ENCODE measurements at regions not wholly inside any gene's neighbourhood (a gene's known extent, or its start where the extent isn't known, plus 50 kb on each side); places are given as distances from the start of the nearest gene placed in this dataset.

DNA sequence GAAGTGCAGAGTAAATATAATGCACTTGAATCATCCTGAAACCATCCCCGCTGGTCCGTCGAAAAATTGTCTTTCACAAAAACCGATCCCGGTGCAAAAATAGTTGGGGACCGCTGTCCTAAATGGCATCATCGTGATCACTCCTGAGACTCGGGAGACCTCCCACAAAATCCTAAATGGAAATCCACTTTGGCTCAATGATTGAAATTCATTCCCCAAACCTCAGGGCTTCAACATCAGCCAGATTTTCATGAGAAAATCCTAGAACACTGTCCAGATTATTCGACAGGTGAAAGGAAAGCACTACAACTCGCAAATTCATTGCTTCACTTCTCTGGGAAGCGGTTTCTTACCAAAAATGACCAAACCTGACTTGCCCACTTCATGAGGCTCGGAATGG, 335.3 kb upstream of the ZNF507 start:
- no peak for DNase-seq

DNA sequence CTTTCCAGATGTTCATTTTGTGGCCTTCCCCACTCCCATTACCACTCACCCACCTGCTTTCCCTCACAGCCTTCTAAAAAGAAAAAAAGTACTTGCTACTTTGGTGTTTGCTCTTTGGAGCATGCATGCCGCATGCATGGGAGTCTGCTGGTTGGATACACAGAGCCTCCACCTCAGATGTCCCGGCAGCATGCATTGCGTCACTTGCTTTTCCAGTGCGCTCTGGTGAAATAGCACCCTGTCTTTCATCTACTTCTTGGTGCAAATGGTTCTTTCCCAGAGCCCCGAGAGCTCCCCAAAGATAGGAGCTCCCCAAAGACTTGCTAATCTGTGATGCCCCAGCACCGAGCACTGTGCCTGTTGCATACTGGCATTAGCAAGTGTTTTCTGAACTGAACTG, 333.2 kb upstream of the ZNF507 start:
- DNase-seq, result no peak

DNA sequence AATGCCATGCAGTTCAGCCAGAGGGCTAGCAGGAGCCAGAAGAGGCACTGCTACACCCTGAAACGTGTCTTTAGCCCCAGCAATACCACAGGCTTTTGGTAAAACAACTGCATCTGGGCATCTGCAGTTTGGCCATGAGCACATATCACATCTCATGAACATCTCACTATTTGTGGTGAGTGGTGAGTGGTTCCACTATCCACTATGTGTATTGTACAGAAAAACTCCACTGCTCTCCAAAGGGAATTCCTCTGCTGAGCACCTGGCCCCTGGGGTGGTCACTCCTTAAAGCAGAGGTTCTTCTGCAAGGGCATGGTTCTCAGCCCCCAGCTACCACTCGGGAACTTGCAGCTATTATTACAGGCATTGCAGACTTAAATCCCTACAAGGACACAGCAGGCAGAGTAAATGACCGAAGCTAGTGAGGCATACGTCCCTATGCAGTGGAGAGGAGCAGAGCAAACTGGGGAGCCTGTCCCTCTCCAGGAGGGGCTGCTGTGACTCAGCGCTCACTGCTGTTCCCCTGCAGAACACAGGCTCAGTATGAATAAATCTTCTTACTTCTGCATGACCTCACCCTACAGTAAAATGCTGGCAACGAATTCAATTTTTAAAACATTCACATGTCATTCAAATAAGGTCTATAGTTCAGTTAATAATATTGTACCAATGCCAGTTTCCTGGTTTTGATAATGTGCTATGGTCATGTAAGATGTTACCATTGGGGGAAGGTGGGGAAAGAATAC, 332.4 kb upstream of the ZNF507 start:
- DNase-seq, result no peak

DNA sequence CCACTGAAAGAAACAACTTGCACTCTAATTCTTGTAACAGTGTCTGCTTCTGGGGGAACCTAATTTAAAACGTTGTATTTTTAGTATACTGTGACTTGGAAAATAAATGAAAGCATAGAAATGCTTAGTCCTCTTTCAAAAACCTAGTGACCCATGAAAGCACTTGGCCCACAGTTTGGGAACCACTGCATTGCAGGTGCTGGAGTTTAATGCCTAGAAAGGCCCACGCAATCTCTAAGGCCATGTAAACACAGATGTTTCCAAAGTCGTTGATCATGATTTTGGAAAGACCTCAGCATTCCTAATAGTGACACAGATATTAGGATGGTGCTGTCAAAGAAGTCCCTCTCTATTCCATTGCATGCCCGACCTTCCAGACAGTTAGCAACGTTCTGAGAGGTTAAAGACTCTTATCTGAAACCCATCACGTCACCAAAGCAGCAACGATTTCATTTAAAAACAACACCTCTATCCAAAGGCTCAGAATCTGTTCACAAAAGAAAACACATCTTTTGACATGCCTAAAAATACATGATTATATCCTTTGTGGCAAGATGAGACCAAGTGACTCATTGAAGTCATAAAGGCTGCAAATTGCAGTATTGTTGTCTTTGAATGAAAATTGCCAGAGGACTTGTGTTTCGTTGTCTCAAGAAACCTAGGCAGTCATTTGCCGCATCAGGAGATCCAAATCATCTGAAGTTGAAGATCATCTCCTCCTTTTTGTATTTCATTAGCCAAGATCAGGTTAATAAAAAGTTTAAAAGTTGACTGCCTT, 328.0 kb upstream of the ZNF507 start:
- DNase-seq, result no peak

GRCh38 chr19:32018014-32018413, 327.4 kb upstream of the ZNF507 start:
- no peak for DNase-seq

DNA sequence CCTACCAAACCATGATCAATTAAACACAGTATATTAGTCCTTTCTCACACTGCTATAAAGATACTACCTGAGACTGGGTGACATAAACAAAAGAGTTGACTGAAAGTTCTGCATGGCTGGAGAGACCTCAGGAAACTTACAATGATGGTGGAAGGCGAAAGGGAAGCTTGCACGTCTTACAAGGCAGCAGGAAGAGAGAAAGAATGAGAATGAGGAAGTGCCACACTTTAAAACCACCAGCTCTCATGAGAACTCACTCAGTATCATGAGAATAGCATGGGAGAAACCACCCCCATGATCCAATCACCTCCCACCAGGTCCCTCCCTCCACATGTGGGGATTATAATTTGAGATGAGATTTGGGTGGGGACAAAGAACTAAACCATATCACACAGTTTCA, 324.9 kb upstream of the ZNF507 start:
- no peak for DNase-seq

GRCh38 chr19:32022044-32022640, 323.3 kb upstream of the ZNF507 start:
- no peak for DNase-seq

GRCh38 chr19:32022731-32023563, 322.5 kb upstream of the ZNF507 start:
- DNase-seq, result no peak

DNA sequence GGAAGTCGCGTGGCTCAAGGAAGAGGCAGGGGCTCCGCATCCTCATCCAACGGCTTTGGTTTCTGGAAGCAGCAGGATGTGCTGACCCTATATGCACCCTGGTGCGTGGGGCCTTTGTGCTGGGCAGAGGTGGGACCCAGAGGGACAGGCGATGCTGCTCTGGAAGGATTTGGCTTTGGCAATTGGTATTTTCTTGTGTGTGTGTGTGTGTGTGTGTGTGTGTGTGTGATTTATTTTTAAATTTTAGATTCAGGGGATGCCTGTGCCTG, 321.9 kb upstream of the ZNF507 start:
- DNase-seq, result no peak

- DNase-seq, result no peak
These were observed 316.2 kb upstream of the ZNF507 start for GRCh38 chr19:32029235-32029634.

GRCh38 chr19:32032561-32032960, 312.8 kb upstream of the ZNF507 start:
- DNase-seq, result no peak

DNA sequence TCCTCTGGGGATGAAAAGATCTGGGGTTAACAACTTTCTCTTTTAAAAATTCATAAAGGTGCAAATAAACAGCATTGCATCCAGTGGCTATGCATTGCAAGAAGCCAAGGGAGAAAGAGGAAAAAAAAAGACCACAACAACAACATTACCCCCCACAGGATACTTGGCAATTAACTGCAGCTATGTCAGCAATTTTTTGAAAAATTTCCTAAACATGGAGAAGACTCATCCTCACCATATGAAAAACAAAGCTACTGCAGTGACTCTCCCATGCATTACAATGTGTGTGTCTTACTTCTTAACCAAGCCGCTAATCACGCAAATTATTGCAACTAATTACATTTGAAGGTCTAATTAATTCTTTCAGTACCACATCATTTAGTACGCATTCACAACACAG, 309.8 kb upstream of the ZNF507 start:
- DNase-seq, result no peak

GRCh38 chr19:32038021-32038920, 307.1 kb upstream of the ZNF507 start:
- no peak for DNase-seq

GRCh38 chr19:32038961-32039360, 306.4 kb upstream of the ZNF507 start:
- no peak for DNase-seq

- no peak for DNase-seq
These were observed 306.0 kb upstream of the ZNF507 start for GRCh38 chr19:32039440-32039839.

- DNase-seq, result no peak
These were observed 305.2 kb upstream of the ZNF507 start for GRCh38 chr19:32040236-32040635.

DNA sequence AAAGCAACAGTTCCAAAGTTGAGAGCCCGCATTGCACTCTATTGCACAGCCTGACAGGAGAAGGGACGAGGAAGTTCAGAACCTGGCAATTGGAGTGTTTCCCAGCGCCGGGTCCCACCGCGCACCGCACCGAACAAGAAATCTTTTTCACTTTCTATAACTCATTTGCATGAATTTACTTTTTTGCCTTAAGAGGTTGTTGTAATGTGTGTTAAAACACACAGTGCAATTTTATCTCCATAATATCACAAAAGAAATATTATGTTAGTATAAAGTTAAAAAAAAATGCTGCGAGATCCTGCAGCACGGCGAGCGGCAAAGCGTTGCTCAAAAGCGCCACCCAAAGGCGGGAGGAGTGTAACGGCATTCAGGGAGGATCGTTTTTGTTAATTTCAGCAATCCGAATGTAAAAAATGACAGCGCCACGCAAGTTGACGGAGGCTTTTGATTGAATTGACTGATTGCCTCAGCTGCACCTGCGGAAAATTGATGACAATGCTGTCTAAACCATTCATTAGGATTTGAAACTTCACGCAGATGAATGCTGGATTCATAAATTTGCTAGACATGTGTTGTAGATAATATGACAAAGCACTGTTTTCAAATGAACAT, 303.6 kb upstream of the ZNF507 start:
- DNase-seq, result no peak

GRCh38 chr19:32047788-32048187, 297.6 kb upstream of the ZNF507 start:
- no peak for DNase-seq

- DNase-seq, result no peak
These were observed 292.0 kb upstream of the ZNF507 start for GRCh38 chr19:32053376-32053775.

DNA sequence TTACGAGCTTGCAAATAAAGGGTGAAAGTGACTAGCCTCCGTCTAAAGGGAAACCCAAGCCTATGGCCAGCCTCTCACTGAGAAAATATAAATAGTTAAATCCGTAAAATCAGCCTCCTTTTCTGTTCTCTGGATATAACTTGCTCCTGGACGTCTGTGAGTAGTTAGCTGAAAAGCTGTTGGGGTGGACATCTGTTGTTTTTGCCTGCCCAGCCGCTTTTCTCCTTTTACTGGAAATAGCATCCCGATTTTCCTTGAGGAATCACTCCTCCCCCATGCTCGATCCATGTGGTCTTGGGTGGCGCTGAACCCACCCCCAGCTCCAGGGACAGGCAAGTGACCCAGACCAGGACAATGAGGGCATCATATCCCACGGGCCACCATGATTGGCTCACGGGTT, 291.5 kb upstream of the ZNF507 start:
- no peak for DNase-seq

GRCh38 chr19:32058131-32058530, 287.3 kb upstream of the ZNF507 start:
- DNase-seq, result no peak

GRCh38 chr19:32061315-32061714, 284.1 kb upstream of the ZNF507 start:
- no peak for DNase-seq

Measured in NCI-H2107 (cell line).